GM12878 (cell line): ENCODE measurements at regions not wholly inside any gene's neighbourhood (a gene's known extent, or its start where the extent isn't known, plus 50 kb on each side); places are given as distances from the start of the nearest gene placed in this dataset.

Experiments used
- ATAC-seq: fragments of 200-7000 bp; cut with Tn5 transposase; 3 replicates; pipeline ENCODE4 v1.9.1; 2020; ENCODE audit warnings: mild to moderate bottlenecking, moderate library complexity
- BruUV-seq: library from RNA; stranded (reverse); fragments of 400-500 nt; replicated peaks from 2 replicates; lab custom pipeline; 2021; lab: Mats Ljungman, UMichigan
- CTCF ChIA-PET: fragments of 300-600 bp; sonication (Branson Sonifier 250); formaldehyde crosslinking; extraction: SDS; loops from one replicate; lab custom pipeline; 2021; ENCODE audit warnings: inconsistent platforms; lab: Yijun Ruan, JAX
- POLR2A ChIA-PET: fragments of 350-600 bp; formaldehyde crosslinking; extraction: SDS; loops from one replicate; lab custom pipeline; 2021; ENCODE audit warnings: inconsistent platforms; lab: Charles Lee
- RAD21 ChIA-PET: fragments of 300-600 bp; sonication (Branson Sonifier 250); formaldehyde crosslinking; loops from one replicate; lab custom pipeline; 2023; ENCODE audit warnings: antibody characterized with exemption; ENCODE audit not compliant: unreplicated experiment; lab: Charles Lee
- SMC1A ChIA-PET: fragments of 300-600 bp; sonication (Branson Sonifier 250); formaldehyde crosslinking; loops from one replicate; lab custom pipeline; 2023; ENCODE audit not compliant: unreplicated experiment, uncharacterized antibody; lab: Charles Lee
- DNase-seq: peaks from one replicate; pipeline ENCODE4 v3.0.0-alpha.2; 2011; ENCODE audit warnings: low read depth, low spot score
- FAIRE-seq: peaks from 3 replicates; lab custom pipeline; 2011; peaks lifted over from hg19 to GRCh38; lab: Jason Lieb, UNC
- H2AFZ ChIP-seq: 2 replicates; pipeline ENCODE4 v1.6.0; 2011; ENCODE audit warnings: low read depth, low read length, control low read depth; ENCODE audit not compliant: control insufficient read depth
- H3K27ac ChIP-seq: 2 replicates; pipeline ENCODE4 v1.5.1; 2011; ENCODE audit warnings: control low read depth; ENCODE audit not compliant: control insufficient read depth, insufficient read depth
- H3K27me3 ChIP-seq, 2 experiments: replicated peaks in 1 of 2; 2 replicates each; pipeline versions ENCODE4 v1.6.0 to v1.6.1; 2011; ENCODE audit warnings: low read length in 1 of 2; ENCODE audit not compliant: control insufficient read depth in 2 of 2, insufficient read depth in 2 of 2
- H3K36me3 ChIP-seq, 2 experiments: 2 replicates each; pipeline ENCODE4 v1.5.1; 2011; ENCODE audit warnings: low read length in 1 of 2; ENCODE audit not compliant: control insufficient read depth in 2 of 2, insufficient read depth in 2 of 2
- H3K4me1 ChIP-seq: 2 replicates; pipeline ENCODE4 v1.6.1; 2011; ENCODE audit warnings: mild to moderate bottlenecking, low read length, moderate library complexity, mixed read lengths; ENCODE audit not compliant: control insufficient read depth, insufficient read depth
- H3K4me2 ChIP-seq: 2 replicates; pipeline ENCODE4 v1.6.0; 2011; ENCODE audit warnings: control low read depth; ENCODE audit not compliant: control insufficient read depth, insufficient read depth
- H3K4me3 ChIP-seq: fragments of 200-600 bp; sonication (generic); 2 replicates; pipeline ENCODE4 v1.5.1; 2016
- H3K79me2 ChIP-seq: 2 replicates; pipeline ENCODE4 v1.6.0; 2011; ENCODE audit warnings: low read length; ENCODE audit not compliant: control insufficient read depth, insufficient read depth
- H3K9ac ChIP-seq: 2 replicates; pipeline ENCODE4 v1.8.0; 2011; ENCODE audit warnings: low read length, control low read depth, mixed read lengths; ENCODE audit not compliant: control insufficient read depth, insufficient read depth
- H3K9me3 ChIP-seq: replicated peaks from 3 replicates; pipeline ENCODE4 v1.5.1; 2011; ENCODE audit warnings: mild to moderate bottlenecking, low read length; ENCODE audit not compliant: control insufficient read depth, insufficient read depth
- H4K20me1 ChIP-seq: 2 replicates; pipeline ENCODE4 v1.6.0; 2011; ENCODE audit not compliant: control insufficient read depth, insufficient read depth
- ASH2L ChIP-seq: fragments of 300-600, 200-600 bp; sonication (generic); IDR thresholded peaks from 2 replicates; pipeline ENCODE4 v1.6.1; 2017; ENCODE audit warnings: low read depth, mild to moderate bottlenecking, borderline replicate concordance
- BHLHE40 ChIP-seq, 2 experiments: fragments of 450-650 bp in 1 of 2; IDR thresholded peaks; 2 replicates each; pipeline ENCODE4 v1.6.1; 2011 to 2017; ENCODE audit warnings: low read depth in 2 of 2, borderline replicate concordance in 1 of 2, improper control_type of control experiment in 1 of 2, low read length in 1 of 2, mild to moderate bottlenecking in 1 of 2
- DPF2 ChIP-seq: fragments of 450-650 bp; IDR thresholded peaks from 2 replicates; pipeline ENCODE4 v1.6.1; 2017; ENCODE audit warnings: mild to moderate bottlenecking
- EED ChIP-seq: sonication (generic); IDR thresholded peaks from 2 replicates; pipeline ENCODE4 v1.6.1; 2016; ENCODE audit warnings: antibody characterized with exemption, low read depth
- EGR1 ChIP-seq, 2 experiments: IDR thresholded peaks; 1 replicate in 1 of 2; 2 replicates in 1 of 2; pipeline ENCODE4 v1.6.1; 2011 to 2012; ENCODE audit warnings: low read depth in 2 of 2, low read length in 2 of 2, borderline replicate concordance in 1 of 2, mild to moderate bottlenecking in 1 of 2, moderate library complexity in 1 of 2
- IRF4 ChIP-seq: IDR thresholded peaks from 2 replicates; pipeline ENCODE4 v1.6.1; 2011; ENCODE audit warnings: low read depth, low read length
- MEF2A ChIP-seq: IDR thresholded peaks from 2 replicates; pipeline ENCODE4 v1.6.1; 2011; ENCODE audit warnings: low read depth, mild to moderate bottlenecking, low read length, moderate library complexity; ENCODE audit not compliant: insufficient read depth
- NFYB ChIP-seq: IDR thresholded peaks from 2 replicates; pipeline ENCODE4 v1.6.1; 2011; ENCODE audit warnings: low read depth, mild to moderate bottlenecking, low read length, improper control_type of control experiment, moderate library complexity; ENCODE audit not compliant: insufficient read depth
- NR2C1 ChIP-seq: fragments of 450-650 bp; IDR thresholded peaks from 2 replicates; pipeline ENCODE4 v1.6.1; 2017; ENCODE audit warnings: antibody characterized with exemption, mild to moderate bottlenecking, moderate library complexity
- RAD51 ChIP-seq: fragments of 450-650 bp; IDR thresholded peaks from 2 replicates; pipeline ENCODE4 v1.6.1; 2016; ENCODE audit warnings: moderate library complexity, mild to moderate bottlenecking, inconsistent platforms
- SP1 ChIP-seq: IDR thresholded peaks from one replicate; pipeline ENCODE4 v1.6.1; 2011; ENCODE audit warnings: low read depth, low read length
- WGBS: methylation state at CpG from one replicate; pipeline ENCODE4 v1.1.6; 2016; ENCODE audit warnings: low lambda C conversion rate; ENCODE audit not compliant: insufficient replicate concordance, insufficient coverage; ENCODE audit errors: missing lambda C conversion rate; 5-methylcytosine and 5-hydroxymethylcytosine counted together
- in situ Hi-C: fragments of 300-500 bp; cut with MboI; formaldehyde crosslinking; loops from 9 replicates; pipeline ENCODE4 v1.14.3; 2018; ENCODE audit warnings: mixed read lengths
- intact Hi-C: fragments of 100-400 bp; cut with micrococcal nuclease; formaldehyde crosslinking; loops from one replicate; pipeline ENCODE4 v1.14.2; 2022; ENCODE audit not compliant: unreplicated experiment
- TF ChIP-seq, protein P1 (sequence below): fragments of 450-650 bp; formaldehyde crosslinking; IDR thresholded peaks from 2 replicates; pipeline ENCODE4 v1.5.0; 2022; ENCODE audit warnings: mild to moderate bottlenecking, missing genetic modification characterization
- TF ChIP-seq, protein P2 (sequence below): fragments of 450-650 bp; IDR thresholded peaks from 2 replicates; pipeline ENCODE4 v1.6.1; 2016; ENCODE audit warnings: mild to moderate bottlenecking, moderate library complexity, borderline replicate concordance
- TF ChIP-seq, protein P3 (sequence below): IDR thresholded peaks from 2 replicates; pipeline ENCODE4 v1.6.1; 2012; ENCODE audit warnings: low read depth, low read length, improper control_type of control experiment
- TF ChIP-seq, protein P4 (sequence below): fragments of 450-650 bp; IDR thresholded peaks from 2 replicates; pipeline ENCODE4 v1.6.1; 2014; ENCODE audit warnings: mild to moderate bottlenecking
- TF ChIP-seq, protein P5 (sequence below): fragments of 450-650 bp; IDR thresholded peaks from 2 replicates; pipeline ENCODE4 v1.6.1; 2016; ENCODE audit warnings: mild to moderate bottlenecking

DNA sequence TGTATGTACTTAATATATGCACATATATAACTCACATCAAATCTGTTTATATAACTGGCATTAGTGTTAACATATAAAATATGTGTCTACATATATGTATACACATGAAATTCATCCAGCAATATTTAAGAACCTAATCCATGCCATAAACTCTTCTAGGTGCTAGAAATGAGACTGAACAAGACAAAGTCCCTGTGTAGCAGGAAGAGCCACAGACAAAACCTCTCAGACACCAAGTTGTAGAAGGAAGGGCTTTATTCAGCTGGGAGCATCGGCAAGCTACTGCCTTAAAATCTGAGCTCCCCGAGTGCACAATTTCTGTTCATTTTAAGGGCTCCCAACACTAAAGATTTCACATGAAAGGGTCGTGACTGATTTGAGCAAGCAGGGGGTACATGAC lies 52.5 kb downstream of the CRPPA start:
- no peak overlapping the region for H3K27ac ChIP-seq
- in situ Hi-C loops: no loop called here
- no peaks in the 10 kb centered on the region for H3K4me1 ChIP-seq
- H2AFZ ChIP-seq: no peak overlapping the region
- no peak overlapping the region for H3K9ac ChIP-seq
- H3K27me3 ChIP-seq: no peaks in the 10 kb centered on the region
- H3K9me3 ChIP-seq: no peaks in the 10 kb centered on the region
- no TSS peak for BruUV-seq
- intact Hi-C loops: no loop called here
- no peaks in the 10 kb centered on the region for H4K20me1 ChIP-seq
- TF ChIP-seq SP1: no peak
- no peak for TF ChIP-seq NR2C1
- no peak for TF ChIP-seq IRF4
- no peak for TF ChIP-seq ASH2L
- TF ChIP-seq, protein P1, sequence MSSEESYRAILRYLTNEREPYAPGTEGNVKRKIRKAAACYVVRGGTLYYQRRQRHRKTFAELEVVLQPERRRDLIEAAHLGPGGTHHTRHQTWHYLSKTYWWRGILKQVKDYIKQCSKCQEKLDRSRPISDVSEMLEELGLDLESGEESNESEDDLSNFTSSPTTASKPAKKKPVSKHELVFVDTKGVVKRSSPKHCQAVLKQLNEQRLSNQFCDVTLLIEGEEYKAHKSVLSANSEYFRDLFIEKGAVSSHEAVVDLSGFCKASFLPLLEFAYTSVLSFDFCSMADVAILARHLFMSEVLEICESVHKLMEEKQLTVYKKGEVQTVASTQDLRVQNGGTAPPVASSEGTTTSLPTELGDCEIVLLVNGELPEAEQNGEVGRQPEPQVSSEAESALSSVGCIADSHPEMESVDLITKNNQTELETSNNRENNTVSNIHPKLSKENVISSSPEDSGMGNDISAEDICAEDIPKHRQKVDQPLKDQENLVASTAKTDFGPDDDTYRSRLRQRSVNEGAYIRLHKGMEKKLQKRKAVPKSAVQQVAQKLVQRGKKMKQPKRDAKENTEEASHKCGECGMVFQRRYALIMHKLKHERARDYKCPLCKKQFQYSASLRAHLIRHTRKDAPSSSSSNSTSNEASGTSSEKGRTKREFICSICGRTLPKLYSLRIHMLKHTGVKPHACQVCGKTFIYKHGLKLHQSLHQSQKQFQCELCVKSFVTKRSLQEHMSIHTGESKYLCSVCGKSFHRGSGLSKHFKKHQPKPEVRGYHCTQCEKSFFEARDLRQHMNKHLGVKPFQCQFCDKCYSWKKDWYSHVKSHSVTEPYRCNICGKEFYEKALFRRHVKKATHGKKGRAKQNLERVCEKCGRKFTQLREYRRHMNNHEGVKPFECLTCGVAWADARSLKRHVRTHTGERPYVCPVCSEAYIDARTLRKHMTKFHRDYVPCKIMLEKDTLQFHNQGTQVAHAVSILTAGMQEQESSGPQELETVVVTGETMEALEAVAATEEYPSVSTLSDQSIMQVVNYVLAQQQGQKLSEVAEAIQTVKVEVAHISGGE (CRISPR knock-in tag): no peak
- TF ChIP-seq, protein P2, sequence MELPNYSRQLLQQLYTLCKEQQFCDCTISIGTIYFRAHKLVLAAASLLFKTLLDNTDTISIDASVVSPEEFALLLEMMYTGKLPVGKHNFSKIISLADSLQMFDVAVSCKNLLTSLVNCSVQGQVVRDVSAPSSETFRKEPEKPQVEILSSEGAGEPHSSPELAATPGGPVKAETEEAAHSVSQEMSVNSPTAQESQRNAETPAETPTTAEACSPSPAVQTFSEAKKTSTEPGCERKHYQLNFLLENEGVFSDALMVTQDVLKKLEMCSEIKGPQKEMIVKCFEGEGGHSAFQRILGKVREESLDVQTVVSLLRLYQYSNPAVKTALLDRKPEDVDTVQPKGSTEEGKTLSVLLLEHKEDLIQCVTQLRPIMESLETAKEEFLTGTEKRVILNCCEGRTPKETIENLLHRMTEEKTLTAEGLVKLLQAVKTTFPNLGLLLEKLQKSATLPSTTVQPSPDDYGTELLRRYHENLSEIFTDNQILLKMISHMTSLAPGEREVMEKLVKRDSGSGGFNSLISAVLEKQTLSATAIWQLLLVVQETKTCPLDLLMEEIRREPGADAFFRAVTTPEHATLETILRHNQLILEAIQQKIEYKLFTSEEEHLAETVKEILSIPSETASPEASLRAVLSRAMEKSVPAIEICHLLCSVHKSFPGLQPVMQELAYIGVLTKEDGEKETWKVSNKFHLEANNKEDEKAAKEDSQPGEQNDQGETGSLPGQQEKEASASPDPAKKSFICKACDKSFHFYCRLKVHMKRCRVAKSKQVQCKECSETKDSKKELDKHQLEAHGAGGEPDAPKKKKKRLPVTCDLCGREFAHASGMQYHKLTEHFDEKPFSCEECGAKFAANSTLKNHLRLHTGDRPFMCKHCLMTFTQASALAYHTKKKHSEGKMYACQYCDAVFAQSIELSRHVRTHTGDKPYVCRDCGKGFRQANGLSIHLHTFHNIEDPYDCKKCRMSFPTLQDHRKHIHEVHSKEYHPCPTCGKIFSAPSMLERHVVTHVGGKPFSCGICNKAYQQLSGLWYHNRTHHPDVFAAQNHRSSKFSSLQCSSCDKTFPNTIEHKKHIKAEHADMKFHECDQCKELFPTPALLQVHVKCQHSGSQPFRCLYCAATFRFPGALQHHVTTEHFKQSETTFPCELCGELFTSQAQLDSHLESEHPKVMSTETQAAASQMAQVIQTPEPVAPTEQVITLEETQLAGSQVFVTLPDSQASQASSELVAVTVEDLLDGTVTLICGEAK: no peak
- TF ChIP-seq, protein P3, sequence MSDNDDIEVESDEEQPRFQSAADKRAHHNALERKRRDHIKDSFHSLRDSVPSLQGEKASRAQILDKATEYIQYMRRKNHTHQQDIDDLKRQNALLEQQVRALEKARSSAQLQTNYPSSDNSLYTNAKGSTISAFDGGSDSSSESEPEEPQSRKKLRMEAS: no peak
- TF ChIP-seq, protein P4, sequence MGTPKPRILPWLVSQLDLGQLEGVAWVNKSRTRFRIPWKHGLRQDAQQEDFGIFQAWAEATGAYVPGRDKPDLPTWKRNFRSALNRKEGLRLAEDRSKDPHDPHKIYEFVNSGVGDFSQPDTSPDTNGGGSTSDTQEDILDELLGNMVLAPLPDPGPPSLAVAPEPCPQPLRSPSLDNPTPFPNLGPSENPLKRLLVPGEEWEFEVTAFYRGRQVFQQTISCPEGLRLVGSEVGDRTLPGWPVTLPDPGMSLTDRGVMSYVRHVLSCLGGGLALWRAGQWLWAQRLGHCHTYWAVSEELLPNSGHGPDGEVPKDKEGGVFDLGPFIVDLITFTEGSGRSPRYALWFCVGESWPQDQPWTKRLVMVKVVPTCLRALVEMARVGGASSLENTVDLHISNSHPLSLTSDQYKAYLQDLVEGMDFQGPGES: no peak
- TF ChIP-seq MEF2A: no peak
- no peak for TF ChIP-seq DPF2
- no peak for TF ChIP-seq RAD51
- no peak for TF ChIP-seq BHLHE40 (IDR thresholded peaks at IDR 0.05; ENCODE audit: borderline replicate concordance in 1 of 2, low read depth in 2 of 2, low read length in 1 of 2)
- TF ChIP-seq NFYB: no peak
- TF ChIP-seq EED: no peak
- TF ChIP-seq, protein P5, sequence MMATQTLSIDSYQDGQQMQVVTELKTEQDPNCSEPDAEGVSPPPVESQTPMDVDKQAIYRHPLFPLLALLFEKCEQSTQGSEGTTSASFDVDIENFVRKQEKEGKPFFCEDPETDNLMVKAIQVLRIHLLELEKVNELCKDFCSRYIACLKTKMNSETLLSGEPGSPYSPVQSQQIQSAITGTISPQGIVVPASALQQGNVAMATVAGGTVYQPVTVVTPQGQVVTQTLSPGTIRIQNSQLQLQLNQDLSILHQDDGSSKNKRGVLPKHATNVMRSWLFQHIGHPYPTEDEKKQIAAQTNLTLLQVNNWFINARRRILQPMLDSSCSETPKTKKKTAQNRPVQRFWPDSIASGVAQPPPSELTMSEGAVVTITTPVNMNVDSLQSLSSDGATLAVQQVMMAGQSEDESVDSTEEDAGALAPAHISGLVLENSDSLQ: no peak
- TF ChIP-seq EGR1 (IDR thresholded peaks at IDR 0.05; ENCODE audit: borderline replicate concordance in 1 of 2, low read depth in 2 of 2, low read length in 2 of 2): no peak
- no peak overlapping the region for H3K4me3 ChIP-seq
- no peaks in the 10 kb centered on the region for H3K79me2 ChIP-seq
- FAIRE-seq (no peak), DNase-seq (no peak), ATAC-seq (no peak)
- ChIA-PET RAD21 (no interaction called here), POLR2A (no interaction called here), SMC1A (no interaction called here), CTCF (no interaction called here)
- no peaks in the 10 kb centered on the region for H3K36me3 ChIP-seq
- 42% methylated on average over 3 of the region's 3 CpGs for WGBS
- no peak overlapping the region for H3K4me2 ChIP-seq
